HL-60 (cell line): ENCODE measurements at regions not wholly inside any gene's neighbourhood (a gene's known extent, or its start where the extent isn't known, plus 50 kb on each side); places are given as distances from the start of the nearest gene placed in this dataset.

Experiments
- DNase-seq, 2 experiments: peaks; one replicate each; pipeline ENCODE4 v3.0.0-alpha.2; 2010 to 2020; ENCODE audit warnings: low read depth in 1 of 2, low spot score in 1 of 2
- H3K27ac ChIP-seq: fragments of 250-450 bp; sonication (Bioruptor Pico); replicated peaks from 2 replicates; pipeline ENCODE4 v1.5.1; 2020; ENCODE audit warnings: mild to moderate bottlenecking, moderate library complexity
- H3K27me3 ChIP-seq: fragments of 250-450 bp; sonication (Bioruptor Pico); 2 replicates; pipeline ENCODE4 v1.5.1; 2021; ENCODE audit warnings: mild to moderate bottlenecking, moderate library complexity; ENCODE audit not compliant: insufficient read depth, poor library complexity, severe bottlenecking
- H3K4me3 ChIP-seq: replicated peaks from 2 replicates; pipeline ENCODE4 v1.5.1; 2011; ENCODE audit warnings: mild to moderate bottlenecking, control low read depth, low read length; ENCODE audit not compliant: insufficient read depth
- GABPA ChIP-seq: IDR thresholded peaks from 2 replicates; pipeline ENCODE4 v1.6.1; 2012; ENCODE audit warnings: low read depth
- POLR2AphosphoS5 ChIP-seq: IDR thresholded peaks from 2 replicates; pipeline ENCODE4 v1.6.1; 2012; ENCODE audit warnings: low read depth
- SPI1 ChIP-seq: IDR thresholded peaks from 2 replicates; pipeline ENCODE4 v1.6.1; 2012; ENCODE audit warnings: low read depth, mild to moderate bottlenecking, borderline replicate concordance
- TF ChIP-seq, protein P1 (sequence below): IDR thresholded peaks from one replicate; pipeline ENCODE4 v1.5.1; 2011; ENCODE audit warnings: low read length, control low read depth, inconsistent platforms; ENCODE audit not compliant: insufficient read depth
- TF ChIP-seq, protein P2 (sequence below): IDR thresholded peaks from 2 replicates; pipeline ENCODE4 v1.6.1; 2012; ENCODE audit warnings: low read depth; ENCODE audit not compliant: insufficient replicate concordance

DNA sequence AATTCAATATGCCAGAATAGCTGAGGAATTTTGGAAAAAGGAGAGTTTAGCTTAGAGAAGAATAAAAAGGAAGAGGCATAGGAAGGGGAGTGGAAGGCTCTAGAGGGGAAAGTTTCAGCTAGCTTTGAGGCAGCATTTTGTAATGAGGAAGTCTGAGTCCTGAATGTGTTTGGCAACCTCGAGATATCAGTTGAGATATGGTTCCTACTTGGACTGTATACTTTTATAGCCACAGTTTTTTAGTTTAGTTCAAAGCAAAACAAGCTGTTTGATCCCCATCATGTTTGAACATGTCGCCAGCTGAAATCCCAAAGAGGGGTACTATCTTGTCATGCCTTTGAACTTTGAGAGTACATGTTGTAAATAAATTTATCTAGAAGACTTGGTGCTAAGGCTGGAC, 559.0 kb upstream of the FTMT start:
- peak in 1 of 2 experiments; percentile 54 for DNase-seq
- TF ChIP-seq SPI1 (peak; percentile 85), POLR2AphosphoS5 (no peak)
- Histone ChIP-seq H3K27ac (peak overlapping the region; percentile 80), H3K27me3 (no peaks in the 10 kb centered on the region), H3K4me3 (no peak overlapping the region)

DNA sequence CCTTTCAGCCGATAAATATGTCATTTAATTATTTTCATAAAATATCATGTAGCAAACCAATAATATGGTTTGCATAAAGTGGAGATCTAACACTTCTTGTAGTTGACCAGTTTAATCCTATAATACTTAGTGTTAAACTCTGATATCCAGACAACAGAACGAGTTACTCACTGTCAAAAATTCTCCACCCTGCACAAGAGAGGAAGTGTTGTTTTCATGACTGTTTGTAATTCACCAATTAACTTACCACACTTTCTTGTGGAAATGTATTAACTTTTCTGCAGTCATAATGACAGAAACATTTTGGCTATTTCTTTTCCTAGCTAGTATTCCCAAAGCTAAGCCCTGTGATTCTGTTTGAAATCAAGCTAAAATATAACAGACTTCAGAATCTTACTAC, 555.3 kb upstream of the FTMT start:
- peak overlapping the region; percentile 67 for H3K27ac ChIP-seq
- no peak for DNase-seq
- TF ChIP-seq, protein P1, sequence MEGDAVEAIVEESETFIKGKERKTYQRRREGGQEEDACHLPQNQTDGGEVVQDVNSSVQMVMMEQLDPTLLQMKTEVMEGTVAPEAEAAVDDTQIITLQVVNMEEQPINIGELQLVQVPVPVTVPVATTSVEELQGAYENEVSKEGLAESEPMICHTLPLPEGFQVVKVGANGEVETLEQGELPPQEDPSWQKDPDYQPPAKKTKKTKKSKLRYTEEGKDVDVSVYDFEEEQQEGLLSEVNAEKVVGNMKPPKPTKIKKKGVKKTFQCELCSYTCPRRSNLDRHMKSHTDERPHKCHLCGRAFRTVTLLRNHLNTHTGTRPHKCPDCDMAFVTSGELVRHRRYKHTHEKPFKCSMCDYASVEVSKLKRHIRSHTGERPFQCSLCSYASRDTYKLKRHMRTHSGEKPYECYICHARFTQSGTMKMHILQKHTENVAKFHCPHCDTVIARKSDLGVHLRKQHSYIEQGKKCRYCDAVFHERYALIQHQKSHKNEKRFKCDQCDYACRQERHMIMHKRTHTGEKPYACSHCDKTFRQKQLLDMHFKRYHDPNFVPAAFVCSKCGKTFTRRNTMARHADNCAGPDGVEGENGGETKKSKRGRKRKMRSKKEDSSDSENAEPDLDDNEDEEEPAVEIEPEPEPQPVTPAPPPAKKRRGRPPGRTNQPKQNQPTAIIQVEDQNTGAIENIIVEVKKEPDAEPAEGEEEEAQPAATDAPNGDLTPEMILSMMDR: no peak
- peak; percentile 76; the same call in 1 of the 2 replicates for TF ChIP-seq SPI1
- H3K27me3 ChIP-seq: no peaks in the 10 kb centered on the region
- H3K4me3 ChIP-seq: no peak overlapping the region

DNA sequence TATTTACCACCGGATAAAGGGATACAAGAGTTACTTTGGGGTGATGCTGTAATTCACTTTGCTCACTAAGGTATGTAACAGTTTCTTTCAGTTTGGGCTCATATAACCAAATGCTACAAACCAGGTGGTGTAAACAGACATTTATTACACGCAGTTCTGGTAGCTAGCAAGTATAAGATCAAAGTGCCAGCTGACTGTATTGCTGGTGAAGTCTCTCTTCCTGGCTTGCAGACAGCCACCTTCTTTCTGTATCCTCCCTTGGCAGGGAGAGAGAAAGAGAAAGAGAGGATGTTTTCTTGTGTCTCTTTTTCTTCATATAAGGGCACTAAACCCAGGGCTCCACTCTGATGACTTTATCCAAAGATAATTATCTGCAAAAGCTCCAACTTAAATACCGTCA, 552.5 kb upstream of the FTMT start:
- Histone ChIP-seq H3K27ac (no peak overlapping the region), H3K4me3 (no peak overlapping the region), H3K27me3 (no peaks in the 10 kb centered on the region)
- TF ChIP-seq, protein P2, sequence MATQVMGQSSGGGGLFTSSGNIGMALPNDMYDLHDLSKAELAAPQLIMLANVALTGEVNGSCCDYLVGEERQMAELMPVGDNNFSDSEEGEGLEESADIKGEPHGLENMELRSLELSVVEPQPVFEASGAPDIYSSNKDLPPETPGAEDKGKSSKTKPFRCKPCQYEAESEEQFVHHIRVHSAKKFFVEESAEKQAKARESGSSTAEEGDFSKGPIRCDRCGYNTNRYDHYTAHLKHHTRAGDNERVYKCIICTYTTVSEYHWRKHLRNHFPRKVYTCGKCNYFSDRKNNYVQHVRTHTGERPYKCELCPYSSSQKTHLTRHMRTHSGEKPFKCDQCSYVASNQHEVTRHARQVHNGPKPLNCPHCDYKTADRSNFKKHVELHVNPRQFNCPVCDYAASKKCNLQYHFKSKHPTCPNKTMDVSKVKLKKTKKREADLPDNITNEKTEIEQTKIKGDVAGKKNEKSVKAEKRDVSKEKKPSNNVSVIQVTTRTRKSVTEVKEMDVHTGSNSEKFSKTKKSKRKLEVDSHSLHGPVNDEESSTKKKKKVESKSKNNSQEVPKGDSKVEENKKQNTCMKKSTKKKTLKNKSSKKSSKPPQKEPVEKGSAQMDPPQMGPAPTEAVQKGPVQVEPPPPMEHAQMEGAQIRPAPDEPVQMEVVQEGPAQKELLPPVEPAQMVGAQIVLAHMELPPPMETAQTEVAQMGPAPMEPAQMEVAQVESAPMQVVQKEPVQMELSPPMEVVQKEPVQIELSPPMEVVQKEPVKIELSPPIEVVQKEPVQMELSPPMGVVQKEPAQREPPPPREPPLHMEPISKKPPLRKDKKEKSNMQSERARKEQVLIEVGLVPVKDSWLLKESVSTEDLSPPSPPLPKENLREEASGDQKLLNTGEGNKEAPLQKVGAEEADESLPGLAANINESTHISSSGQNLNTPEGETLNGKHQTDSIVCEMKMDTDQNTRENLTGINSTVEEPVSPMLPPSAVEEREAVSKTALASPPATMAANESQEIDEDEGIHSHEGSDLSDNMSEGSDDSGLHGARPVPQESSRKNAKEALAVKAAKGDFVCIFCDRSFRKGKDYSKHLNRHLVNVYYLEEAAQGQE: no peak
- TF ChIP-seq GABPA (no peak), POLR2AphosphoS5 (no peak), SPI1 (no peak)
- TF ChIP-seq, protein P1: no peak
- no peak for DNase-seq

DNA sequence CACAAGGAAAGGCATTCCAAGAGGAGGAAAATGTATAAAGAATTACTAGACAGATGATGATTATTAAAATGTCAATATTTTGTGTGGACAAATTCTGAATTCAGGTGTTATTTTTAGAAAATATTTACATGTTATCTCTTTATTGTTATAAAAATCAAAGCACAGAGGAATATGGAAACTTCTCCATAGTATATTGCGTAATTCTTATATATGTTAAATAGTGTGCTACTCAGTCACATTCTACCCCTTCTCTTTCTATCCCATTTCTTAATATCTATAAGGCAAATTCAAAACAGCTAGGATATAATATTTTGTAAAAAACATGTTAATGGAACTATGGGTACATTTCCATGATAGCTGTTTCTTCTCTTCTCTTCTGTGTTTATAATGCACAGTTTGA, 546.8 kb upstream of the FTMT start:
- no peaks in the 10 kb centered on the region for H3K27me3 ChIP-seq
- no peak for DNase-seq
- TF ChIP-seq, protein P1: no peak
- TF ChIP-seq, protein P2: no peak
- TF ChIP-seq SPI1 (no peak), POLR2AphosphoS5 (no peak), GABPA (no peak)
- no peak overlapping the region for H3K4me3 ChIP-seq
- no peak overlapping the region for H3K27ac ChIP-seq
